GM19438 (cell line): ENCODE measurements at regions not wholly inside any gene's neighbourhood (a gene's known extent, or its start where the extent isn't known, plus 50 kb on each side); places are given as distances from the start of the nearest gene placed in this dataset.
"Not testable (repeated sequence)": the region's sequence is repeated elsewhere in the genome, so short reads cannot be mapped to it uniquely, and the experiment has no call there.

Source experiments
- ATAC-seq: cut with Tn5 transposase; IDR thresholded peaks from one replicate; pipeline ENCODE4 v1.9.1; 2021; ENCODE audit warnings: low read depth; ENCODE audit not compliant: unreplicated experiment

DNA sequence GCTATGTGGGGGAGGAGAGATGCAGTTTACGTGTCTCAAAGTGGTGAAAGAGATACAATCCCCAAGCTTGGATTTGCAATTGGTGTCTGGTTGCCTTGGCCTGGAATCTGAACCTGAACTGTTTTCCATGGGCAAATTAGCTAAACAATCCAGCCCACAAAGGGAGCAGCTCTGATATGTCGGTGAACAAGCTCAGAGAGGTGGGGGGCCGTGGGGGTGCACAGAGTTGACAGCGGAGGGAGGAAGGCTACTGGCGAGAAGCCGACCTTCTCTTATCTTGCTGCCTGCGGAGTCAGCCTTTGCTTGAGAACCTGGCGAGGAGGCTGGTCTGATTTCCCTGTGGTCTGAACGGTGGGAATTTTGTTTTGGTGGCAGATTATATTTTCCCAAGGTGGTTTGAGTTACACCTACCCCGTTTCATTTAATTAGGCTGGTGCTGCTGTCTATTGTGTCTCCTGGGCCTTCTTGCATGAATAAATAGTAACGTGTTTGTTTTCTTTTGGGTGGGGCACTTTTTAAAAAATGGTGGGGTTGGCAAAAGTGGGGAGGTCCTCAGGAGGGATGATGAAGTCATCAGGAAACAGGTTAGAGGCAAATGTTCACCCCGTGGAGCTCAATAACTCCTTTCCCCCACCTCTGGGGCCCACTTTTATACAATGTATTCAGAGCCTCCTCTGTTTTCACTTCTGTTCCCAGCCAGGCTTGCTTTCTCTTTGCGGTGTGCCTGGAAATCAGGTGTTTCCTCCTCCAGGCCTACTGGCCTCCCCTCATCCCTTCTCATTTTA is 80.9 kb upstream of the IGFBP5 start:
- ATAC-seq, result no peak

DNA sequence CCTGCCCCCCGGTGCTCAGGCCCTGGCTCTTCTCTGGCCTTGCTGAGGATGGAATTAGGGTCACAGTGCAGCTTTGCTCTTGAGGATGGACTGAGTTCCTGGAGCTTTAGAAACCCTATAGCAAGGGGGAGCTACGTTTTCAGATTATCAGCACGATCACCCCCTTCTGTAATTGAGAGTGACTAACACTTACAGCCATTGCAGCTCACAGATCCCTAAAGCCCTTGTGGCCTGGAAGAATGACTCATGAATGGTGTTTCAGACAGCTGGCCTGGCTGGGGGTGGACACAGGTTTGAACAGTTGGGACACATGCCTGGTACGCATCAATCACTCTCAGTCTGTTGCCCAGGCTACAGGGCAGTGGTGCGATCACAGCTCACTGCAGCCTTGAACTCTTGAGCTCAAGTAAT is 79.7 kb upstream of the IGFBP5 start:
- no peak for ATAC-seq

DNA sequence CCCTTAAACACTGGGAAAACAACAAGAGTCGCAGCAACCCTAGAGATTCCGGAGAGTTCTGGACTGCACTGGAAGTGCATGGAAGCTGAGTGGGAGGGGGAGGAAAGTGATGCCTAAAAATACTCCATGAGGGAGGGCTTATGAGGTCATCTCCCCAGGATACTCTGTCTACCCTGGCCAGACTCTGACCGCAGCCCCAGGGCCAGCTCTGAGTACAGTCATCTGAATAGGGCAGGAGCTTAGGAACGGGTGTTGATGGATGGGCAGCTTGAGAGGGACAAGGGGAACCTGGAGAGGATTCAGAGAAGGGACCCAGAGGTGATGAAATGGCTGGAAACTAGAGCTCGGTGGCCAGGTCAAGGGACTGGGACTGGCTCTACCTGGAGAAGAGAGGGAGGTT is 79.3 kb upstream of the IGFBP5 start:
- ATAC-seq, result no peak

DNA sequence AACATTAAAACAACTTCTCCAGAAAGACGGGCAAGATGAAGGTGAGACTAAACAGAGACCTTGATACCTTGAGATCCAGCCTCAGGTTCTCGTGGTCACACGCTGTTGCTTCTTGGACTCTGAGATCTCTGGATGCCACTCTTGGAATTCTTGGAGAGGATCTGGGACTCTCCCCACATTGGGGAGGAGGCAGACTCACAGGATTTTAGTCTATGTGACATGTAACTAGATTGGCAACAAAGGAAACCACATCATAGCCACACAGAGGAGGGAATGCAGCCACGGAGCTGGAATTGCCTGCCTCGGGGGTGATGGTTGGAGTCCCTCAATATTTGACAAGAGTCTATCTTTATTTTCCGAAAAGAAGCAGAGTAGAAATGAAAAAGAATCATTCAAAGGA is 78.8 kb upstream of the IGFBP5 start:
- ATAC-seq, result no peak

DNA sequence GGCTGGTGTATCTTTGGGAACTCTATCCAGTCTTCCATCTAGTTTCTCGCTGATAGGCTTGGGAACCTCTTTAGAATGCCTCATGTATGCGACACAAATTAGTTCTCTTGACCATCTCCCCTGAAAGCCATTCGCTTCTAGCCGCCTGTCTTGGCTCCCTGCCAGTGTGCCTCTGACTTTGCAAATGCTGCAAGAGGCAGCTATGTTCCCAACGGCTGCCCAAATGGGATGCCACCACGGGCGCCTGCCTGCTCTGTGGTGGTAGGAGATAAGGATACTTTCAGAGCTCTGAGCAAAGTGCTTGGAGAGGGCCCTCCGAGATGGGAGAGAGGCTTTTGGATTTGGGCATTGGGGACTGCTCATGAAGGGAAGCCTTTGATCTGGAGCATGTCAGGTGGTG is 77.7 kb upstream of the IGFBP5 start:
- no peak for ATAC-seq

DNA sequence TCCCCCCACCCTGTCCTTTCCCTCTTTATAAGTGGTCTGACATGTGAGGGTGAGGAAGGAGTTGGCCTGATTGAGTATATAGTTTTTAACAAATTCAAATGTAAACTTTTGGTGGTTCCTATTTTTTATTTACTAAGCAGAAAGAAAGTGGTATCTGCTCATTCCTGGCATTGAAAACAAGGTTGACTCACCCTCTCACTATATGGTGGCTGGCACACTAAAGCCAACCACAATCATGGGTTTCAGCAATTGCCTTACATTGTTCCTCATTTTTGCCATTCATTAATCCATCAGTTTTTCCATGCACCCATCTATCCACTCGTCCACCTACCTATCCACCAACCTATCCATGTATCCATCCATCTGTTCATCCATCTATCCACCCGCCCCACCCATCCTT is 75.4 kb upstream of the IGFBP5 start:
- no peak for ATAC-seq

DNA sequence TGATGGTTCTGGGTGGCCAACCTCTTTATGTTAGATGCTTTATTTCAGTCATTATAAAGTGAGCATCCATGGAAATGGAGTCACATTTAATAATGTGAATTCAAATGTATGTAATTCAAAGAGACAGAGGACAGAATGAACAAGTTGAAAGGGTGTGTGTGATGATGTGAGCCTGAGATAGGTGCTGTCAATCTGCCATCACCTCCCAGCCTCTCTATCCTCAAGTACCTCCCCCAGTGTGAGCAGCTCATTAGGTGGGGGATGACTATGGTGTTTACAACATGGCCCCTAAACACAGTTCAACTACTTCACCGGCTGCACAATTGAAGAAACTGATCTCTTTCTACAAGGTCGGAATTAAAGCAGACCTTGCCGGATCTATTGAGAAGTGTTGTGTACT is 74.7 kb upstream of the IGFBP5 start:
- ATAC-seq, result no peak

DNA sequence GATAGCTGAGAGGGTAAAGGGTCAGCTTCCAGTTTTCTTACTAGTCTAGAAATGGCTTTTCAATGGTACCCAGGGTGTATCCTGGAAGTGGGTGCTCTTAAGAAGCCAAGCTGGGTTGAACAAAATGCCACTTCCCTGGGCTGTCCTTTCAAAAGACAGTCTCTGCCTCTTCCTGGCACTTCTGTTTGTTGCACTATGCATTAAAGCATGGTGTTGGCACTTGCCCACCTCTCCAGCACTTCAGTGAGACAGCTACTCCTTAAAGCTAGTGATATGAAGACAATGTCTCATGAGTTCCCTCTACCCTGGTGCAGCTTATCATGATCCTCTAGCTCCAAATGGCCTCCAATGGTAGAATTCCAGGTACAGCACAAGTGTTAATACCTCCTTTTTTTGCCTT is 74.3 kb upstream of the IGFBP5 start:
- ATAC-seq, result no peak

DNA sequence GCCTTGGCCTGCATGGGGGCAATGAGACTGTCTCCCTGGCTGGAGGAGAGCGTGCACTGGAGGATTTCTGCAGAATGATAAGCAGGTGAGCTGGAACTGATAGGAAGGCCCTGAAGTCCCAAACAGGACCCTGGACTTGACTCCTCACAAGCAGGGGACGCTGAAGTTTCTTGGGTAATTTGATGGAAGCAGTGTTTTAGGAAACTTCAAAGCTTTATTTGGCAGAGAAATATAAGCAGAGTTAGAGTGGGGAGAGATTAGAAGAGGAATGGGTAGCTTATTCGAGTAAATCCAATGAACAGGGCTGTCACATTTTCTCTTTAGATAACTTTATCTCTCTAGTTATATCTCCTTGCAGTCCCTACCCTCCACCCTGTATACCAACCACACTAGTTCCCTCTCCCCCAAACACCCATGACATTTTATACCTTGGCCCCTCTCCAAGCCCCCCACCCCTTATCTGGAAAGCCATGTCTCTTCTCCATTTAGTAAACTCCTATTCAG is 73.6 kb upstream of the IGFBP5 start:
- ATAC-seq, result no peak

DNA sequence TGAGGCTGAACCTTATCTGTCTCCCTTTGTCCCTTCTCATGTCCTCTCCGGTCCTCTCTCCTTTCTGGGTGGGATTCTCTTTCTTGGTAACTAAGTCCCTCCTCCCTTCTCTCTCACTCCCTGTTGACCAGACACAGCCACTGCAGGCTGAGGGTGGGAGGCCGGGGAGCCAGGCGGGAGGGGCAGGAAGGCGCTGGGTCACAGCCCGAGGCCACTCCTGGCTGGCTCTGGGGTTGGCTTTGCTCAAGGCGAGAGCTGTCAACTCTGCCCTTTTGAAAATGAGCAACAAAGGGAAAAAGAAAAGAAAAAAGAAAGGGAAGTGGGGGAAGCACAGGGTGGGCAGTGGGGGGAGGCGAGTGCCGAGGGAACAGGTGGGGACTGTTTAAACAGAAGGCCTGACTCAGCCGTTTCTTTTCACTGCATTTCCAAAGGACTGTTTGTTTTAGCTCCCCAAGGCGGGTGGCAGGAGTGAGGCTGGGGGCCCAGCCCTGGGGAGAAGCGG is 70.5 kb upstream of the IGFBP5 start:
- ATAC-seq, result no peak

DNA sequence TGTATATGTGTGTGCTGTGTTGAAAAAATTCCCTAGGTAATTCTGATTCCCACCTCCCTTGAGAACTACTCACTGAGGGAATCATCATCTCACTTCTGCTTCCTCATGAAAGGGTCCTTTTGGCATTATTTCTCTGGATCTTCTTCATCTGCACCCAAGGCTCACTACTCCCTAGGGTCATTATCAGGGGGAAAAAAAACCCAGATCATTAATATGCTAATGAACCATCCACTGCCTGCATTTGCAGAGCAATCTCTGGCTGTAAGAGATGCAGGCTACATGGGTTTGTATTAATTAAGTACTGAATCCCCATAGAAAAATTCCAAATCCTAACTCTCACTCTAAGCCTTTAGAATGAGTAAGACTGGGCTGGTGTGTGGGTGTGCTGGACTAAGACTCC is 68.0 kb upstream of the IGFBP5 start:
- no peak for ATAC-seq

DNA sequence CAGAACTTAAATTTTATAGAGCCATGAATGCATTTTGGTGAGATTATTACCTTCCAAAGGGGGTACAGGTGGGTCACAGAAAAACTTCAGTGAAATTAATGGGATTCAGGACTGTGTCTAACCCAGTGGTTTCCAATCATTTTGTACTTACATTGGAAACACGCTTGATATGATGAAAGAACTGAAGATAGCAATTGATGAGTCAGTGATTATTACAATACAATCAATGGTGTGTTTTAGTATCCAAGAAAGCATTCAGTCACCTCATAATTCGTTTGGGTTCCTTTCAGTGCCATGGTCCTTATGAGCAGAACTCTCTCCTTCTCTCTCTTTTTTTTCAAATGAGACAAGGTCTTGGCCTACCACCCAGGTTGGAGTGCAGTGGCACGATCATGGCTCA is 66.5 kb upstream of the IGFBP5 start:
- no peak for ATAC-seq

DNA sequence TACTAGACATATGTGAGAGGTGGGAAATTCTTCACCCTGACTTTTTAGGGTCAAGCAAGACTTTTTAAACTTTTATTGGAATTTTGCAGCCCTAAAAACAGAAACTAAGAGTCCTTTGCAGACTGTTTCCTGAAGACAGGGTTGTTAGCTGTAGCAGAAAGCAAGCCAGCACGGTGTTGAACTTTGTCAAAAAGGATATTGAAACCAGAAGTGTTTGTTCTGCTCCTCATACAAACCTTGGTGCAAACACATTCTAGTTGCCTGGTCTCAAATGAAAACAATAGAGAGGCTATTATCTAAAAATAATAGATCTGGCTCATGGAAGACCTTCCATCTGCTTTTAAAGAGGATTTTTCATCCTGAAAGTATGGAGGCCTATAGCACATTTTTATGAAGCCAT is 65.8 kb upstream of the IGFBP5 start:
- no peak for ATAC-seq

DNA sequence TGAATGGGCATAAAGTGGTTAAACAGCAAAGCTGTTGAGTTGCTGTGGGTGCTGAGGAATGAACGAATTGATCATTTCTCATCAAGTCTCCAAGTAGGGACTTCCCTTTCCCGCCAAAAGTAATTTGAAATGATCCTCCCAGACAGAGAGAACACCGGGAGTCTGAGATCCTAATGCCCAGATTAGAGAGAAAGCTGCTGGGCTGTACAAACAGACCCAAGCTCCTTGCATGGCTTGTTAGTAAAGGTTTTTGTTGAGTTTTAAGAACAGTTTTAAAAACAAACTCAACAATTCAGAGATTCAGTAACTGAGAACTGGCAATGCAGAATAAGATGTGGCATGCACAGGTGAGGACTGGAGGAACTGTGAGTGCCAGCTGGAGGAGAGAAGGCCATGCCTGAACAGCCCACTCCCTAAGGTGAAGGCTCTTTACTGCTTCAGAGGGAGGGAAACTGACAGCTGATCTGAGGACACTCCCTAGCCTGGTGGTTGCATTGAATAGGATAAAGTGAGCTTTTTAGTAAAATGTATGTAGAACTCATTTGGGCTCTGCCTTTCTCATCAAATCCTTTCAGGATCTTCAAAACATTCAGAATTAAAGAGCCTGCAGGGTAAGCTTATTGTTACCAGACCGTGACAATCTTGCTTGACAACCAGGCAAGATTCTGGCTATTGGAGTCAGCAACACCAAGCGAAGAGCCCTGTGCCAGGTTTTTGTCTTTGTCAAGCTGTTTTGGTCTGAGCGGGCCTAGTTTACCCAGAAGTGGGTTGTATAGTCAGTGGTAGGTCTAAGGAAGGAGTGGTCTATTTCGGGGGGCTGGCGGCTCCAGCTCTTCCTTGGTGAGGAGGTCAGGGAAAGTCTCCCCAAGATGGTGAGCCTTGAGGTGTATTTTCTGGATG is 63.2 kb upstream of the IGFBP5 start:
- no peak for ATAC-seq

DNA sequence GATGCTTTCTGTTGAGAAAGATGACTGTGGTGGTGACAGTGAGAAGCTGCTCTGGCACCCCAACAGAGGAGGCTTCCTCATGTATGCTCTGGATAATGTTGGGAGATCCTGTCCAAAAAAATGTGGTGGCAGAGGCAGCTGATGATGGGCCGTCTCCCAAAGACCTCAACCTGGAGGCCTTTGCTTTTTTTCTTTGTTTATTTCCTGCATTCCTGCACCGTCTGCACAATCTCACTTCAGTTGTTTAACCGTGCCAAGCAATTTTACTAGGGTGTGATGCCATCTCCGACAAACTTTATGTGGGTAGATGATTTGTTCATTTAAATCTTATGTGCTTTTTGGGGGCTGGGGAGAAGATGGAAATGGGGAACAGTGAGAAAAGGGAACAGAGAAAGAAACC is 62.2 kb upstream of the IGFBP5 start:
- ATAC-seq, result no peak

DNA sequence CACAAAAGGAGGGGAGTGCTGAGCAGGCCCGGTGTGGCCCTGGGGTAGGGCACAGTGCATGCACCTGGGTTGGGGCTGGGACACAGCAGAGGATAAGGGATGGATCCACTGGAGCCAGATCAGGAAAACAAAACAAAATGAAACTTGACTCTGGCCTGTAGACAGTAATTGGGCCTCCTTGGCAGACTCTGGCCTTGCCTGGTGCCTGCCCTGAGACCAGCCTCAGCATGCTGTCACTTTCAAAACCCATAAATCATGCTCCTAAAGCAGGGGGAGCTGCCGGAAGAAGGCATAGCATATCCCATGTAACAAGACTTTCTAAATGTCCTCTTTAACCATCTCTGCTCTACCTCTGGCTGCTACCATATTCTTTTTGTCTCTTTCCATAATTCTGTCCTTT is 61.1 kb upstream of the IGFBP5 start:
- no peak for ATAC-seq

DNA sequence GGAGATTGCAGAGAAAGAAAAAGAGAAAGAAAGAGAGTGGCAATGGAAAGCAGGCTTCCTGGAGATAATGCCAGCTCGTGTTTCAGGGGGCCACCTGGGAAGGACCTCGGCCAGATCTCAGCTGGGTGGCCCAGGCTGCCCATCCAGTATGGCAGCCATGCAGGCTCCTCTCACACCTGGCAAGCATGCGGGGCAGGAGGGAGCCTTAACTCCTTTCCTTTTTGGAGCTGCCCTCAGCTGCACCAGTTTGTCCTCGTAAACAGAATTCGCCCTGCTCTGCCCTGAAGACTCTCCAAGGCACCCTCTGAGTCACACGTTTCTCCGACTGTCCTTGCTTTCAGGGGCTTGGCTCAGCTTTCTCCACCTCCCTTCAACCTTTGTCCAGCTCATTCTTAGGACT is 59.5 kb upstream of the IGFBP5 start:
- ATAC-seq, result no peak

DNA sequence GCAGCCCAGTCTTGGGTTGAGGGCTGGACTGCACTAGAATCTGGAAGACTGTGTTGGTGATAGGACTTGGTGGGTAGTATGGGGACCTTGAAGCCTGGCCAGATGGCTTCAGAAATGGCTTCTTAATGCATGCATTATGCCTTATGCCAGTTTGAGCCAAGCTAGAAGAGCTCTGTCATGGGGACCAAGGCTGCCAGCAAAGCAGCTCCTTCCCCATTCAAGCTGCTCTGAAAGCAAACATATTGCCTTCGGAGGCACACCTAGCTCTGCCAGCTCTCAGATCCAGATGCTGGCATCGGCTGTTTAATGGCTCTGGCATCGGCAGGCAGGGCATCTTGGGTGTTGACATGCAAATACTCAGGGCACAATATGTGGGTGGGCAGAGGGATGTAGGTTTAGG is 59.0 kb upstream of the IGFBP5 start:
- no peak for ATAC-seq

DNA sequence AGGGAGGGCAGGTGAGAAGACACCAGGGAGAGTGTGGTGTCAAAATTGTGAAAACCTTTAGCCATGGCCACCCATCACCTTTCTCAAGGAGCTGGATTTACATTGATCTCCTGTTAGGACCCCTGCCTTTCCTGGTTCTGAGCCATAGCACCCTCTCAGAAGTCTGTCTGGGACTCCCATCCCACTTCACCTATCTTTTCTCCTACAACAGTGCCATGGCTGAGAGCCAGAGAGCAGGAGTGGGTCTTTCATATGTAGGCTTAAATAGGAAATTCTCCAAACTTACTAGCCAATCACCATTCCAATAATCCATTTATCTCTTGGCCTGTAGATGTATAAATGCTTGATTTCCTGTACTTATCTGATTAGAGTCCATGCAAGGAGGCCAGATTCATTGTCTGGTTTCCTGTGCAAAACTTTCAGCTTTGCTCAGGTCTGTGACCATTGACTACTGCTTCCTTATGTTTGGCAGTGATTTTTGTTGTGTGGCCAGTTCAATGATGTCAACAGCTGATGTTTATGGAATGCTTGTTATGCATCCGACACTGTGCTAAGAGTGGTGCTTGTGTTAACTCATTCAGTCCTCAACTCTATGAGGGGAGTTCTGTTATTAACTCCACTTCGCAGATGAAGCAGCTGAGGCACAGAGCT is 57.6 kb upstream of the IGFBP5 start:
- ATAC-seq, result no peak

DNA sequence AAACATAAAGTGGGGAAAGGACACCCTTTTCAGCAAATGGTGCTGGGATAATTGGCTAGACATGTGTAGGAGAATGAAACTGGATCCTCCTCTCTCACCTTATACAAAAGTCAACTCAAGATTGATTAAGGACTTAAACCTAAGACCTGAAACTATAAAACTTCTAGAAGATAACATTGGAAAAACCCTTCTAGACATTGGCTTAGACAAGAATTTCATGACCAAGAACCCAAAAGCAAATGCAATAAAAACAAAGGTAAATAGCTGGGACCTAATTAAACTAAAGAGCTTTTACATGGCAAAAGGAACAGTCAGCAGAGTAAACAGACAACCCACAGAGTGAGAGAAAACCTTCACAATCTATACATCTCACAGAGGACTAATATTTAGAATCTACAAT is 55.4 kb upstream of the IGFBP5 start:
- ATAC-seq, result not testable (repeated sequence)

DNA sequence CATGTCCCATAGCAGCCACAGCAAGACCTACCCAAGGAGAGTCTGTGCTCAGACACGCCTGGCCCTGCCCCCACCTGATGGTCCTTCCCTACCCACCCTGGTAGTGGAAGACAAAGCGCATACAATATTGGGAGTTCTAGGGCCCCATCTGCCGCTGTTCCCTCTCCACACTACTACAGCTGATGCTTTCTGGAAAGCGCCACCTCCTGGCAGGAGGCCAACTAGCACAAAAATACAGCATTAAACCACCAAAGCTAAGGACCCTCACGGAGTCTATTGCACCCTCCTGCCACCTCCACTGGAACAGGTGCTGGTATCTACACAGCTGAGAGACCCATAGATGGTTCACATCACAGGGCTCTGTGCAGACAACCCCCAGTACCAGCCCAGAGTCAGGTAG is 50.9 kb upstream of the IGFBP5 start:
- ATAC-seq, result not testable (repeated sequence)
